IPS-NIHi11 (cell line): ENCODE measurements at regions not wholly inside any gene's neighbourhood (a gene's known extent, or its start where the extent isn't known, plus 50 kb on each side); places are given as distances from the start of the nearest gene placed in this dataset.
"Not testable (repeated sequence)": the region's sequence is repeated elsewhere in the genome, so short reads cannot be mapped to it uniquely, and the experiment has no call there.

Experiments used
- DNase-seq: peaks from one replicate; pipeline ENCODE4 v3.0.0; 2012; ENCODE audit warnings: mixed read lengths, low spot score

DNA sequence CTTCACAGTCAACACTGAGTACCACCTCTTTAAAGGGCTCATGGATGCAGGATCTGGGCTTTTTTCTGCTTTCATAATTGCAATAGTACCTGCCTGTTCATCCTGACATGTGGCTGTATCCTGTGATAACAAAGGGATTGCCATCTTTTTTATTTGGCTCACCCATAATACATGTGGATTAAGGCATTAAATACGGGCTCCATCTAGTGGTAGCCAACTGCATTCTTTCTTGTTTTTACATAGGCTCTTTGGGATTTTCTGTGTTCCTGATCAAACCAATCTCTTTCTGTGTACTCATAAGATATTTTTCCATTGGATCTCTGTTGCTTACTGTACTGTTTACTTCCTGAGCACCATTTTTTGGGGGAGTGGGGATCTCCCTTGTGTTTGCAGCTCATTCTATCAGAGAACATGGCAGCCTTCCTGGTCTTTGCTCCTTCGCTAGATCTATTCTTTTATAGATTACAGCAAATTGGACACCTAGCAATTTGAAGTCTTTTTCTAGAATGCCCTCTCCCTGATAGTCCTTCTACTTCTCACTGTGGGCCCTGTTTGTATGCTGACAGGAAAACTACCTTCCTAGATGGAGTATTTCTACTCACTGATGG is 723.4 kb upstream of the MDGA2 start:
- DNase-seq: peak; percentile 65

DNA sequence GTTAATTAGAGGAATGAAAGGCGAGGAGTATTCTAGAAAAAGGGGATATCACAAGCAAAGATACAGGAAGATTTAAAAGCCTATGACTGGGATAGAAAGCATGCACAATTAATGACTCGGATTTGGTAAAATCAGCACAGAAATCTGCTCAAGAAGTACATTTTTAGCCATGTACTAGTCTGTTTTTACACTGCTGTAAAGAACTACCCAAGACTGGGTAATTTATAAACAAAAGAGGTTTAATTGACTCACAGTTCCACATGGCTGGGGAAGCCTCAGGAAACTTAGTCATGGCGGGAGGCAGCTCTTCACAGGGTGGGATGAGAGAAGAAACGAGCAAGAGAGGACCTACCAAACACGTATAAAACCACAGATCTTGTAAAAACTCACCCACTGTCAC is 716.3 kb upstream of the MDGA2 start:
- DNase-seq: no peak

- DNase-seq: no peak
These were observed 714.9 kb upstream of the MDGA2 start for GRCh38 chr14:48390346-48390745.

DNA sequence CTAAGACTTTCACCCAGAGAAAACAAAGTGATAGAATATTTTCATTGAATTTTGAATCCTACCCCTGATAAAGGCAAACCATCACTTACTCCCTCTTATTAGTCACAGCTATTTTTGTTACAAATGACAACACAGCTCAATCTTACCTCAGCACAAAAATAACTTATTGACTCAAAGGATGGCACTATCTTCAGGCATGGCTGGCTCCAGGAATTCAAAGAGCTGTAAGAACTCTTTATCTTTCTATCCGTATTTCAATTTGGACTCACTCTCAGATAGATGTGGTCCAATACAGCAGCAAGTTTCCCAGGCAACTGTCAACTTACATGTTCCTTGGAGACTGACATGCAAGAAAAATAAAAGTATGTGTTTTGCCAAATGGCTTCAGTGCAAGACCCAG is 709.4 kb upstream of the MDGA2 start:
- DNase-seq: no peak

DNA sequence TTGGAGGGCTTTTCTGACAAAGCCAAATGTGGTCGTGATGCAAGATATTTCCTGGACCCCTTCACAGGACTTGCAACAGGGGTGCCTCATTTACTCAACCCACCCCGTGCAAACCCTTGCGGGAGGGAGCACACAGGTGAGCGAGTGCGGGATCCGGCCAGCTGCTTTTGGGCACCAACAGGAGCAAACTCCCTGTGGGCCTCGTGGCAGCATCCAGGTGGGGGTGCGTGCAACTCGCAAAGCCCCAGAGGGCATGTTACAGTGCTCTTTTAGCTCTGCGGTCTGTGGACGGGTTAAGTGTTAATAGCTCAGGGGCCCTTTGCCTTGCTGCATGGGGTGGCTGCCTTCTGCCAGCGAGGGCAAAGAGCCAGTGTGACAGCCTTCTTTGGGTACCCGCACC is 707.6 kb upstream of the MDGA2 start:
- DNase-seq: no peak

DNA sequence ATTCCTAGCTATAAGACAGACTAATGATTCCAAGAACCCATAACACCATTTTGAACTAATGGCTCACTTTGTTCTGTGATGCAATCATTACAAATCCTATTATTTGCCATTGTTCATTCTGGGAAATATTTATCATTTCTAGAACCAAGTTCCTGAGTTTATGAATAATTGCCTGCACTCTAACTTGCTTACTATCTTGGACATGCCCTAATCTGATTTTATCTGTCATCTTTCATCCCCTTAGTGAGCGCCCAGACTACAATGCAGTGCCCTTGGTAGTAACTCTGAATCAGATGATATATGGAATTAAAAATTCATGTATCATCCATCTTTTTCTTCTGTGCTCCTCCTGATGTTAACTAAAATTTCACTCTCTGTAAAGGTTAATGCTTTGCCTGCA is 703.1 kb upstream of the MDGA2 start:
- DNase-seq: no peak

- DNase-seq: no peak
These were observed 698.6 kb upstream of the MDGA2 start for GRCh38 chr14:48373981-48374380.

- DNase-seq: no peak
These were observed 675.6 kb upstream of the MDGA2 start for GRCh38 chr14:48350971-48351370.

DNA sequence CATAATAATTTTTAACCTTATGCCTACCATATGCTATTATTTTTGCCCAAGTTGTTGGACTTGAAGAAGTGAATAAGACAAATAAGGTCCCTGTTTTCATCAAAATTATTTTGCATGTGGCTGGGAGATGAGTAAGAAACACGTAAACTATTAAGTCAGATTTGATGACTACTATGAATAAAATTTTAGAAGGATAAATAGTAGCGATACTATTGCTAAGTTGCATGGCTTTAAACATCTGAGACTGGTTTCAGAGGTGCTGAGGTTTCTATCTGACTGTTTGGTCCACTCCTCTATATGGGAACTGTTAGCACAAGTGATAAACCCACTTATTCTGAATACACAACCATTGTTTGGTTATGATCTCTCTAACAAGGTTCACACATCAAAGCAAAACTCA is 674.3 kb upstream of the MDGA2 start:
- no peak for DNase-seq

GRCh38 chr14:48341069-48341468 is 665.7 kb upstream of the MDGA2 start:
- DNase-seq: no peak

GRCh38 chr14:48333221-48333920 is 658.0 kb upstream of the MDGA2 start:
- DNase-seq: no peak

- DNase-seq: no peak
These were observed 656.0 kb upstream of the MDGA2 start for GRCh38 chr14:48331421-48331820.

- DNase-seq: no peak
These were observed 650.1 kb upstream of the MDGA2 start for GRCh38 chr14:48325486-48325885.

DNA sequence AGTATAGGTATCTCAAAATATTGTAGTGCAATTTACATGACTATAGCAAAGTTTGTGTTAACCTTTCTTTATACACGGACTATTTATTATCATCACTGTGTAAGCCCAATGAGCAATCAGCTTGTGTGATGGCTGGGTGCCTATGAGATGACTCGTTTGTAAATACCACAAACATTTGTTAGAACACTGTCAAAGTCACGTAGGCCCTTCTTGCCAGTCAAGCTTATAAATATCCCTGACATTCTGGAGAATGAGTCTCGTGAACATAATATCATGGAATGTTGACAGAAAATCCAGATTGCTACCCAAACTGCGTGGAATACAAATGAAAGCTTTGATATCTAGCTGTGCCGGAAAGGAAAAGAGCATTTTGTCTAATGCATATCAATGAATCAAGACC is 648.3 kb upstream of the MDGA2 start:
- no peak for DNase-seq

GRCh38 chr14:48319823-48320222 is 644.4 kb upstream of the MDGA2 start:
- no peak for DNase-seq

DNA sequence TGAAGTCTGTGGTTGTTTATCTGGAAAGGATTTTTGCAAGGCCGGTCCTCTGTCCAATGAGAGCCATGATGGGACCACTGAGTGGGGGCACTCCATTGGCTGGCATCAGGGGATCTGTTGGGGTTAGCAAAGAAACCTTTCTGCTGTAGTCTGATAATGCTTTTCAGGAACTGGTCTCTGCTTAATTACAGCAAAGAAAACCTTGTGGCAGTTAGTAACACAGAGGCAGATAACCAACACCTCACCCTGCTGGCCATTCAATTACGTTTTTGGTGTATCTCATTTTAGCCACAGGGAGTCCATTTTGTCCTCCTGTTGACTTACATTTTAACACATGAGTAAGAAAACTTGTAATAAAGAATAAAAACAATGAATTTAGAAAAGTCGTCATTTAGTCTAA is 629.3 kb upstream of the MDGA2 start:
- no peak for DNase-seq

DNA sequence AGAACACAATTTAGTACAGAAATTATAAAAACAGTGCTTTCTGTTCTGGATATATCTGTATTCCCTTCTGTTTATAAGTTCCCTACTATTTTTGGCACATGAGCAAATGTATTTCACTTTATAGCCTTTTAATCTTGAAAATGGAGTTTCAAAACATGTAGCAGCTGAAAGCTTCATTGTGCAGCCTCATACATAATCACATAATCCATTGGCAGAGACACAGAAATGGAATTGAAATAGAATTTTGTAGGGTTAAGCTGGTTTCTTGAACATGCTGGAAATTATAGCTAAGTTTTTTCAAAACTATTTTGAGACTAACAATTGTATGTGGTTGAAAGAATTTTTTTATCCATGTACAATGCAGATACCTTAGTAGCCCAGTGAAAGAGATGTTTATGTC is 614.3 kb upstream of the MDGA2 start:
- DNase-seq: no peak

GRCh38 chr14:48285217-48285616 is 609.8 kb upstream of the MDGA2 start:
- DNase-seq: not testable (repeated sequence)

DNA sequence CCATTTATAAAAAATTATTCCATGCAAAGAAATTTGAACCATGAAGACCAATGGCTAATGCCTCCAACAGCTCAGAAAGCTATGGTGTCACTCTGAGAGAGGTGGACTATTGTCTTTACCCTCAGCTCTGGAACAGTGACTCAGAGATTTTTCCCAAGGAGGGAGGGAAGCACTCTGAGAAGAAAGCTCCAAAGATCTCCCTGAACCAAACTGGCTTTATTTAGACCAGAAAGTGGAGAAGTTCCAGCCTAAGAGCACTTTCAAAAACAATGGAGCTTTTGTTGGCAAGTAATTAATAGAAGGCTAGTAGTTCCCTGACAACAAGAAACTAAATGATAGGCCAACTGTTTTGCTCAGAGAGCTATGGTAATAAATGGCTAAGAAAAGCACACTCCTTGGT is 599.9 kb upstream of the MDGA2 start:
- DNase-seq: peak; percentile 11

DNA sequence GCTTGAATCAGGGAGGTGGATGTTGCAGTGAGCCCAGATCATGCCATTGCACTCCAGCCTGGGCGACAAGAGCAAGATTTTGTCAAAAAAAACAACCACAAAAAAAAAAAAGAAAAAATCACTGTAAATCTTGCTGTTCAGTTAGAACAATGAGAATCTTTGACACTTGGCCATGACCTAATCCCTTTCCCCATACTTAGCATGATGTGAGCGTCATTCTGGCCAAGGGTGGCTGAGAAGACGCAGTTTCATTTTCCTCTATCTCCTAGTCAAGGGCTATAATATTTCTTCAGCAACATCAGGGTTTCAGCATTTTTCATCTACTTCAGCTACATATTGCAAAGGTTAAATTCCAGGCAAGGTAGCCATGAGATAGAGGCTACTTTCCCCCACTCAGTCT is 599.4 kb upstream of the MDGA2 start:
- no peak for DNase-seq

DNA sequence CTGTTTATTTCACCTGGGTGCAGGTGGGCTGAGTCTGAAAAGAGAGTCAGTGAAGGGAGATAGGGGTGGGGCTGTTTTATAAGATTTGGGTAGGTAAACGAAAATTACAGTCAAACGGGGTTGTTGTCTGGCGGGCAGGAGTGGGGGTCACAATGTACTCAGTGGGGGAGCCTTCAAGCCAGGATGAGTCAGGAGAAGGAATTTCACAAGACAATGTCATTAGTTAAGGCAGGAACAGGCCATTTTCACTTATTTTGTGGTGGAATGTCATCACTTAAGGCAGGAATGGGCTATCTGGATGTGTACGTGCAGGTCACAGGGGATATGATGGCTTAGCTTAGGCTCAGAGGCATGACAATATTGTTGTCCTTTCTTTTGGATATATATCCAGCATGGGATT is 592.5 kb upstream of the MDGA2 start:
- DNase-seq: not testable (repeated sequence)

- DNase-seq: not testable (repeated sequence)
These were observed 590.8 kb upstream of the MDGA2 start for GRCh38 chr14:48266201-48266600.

DNA sequence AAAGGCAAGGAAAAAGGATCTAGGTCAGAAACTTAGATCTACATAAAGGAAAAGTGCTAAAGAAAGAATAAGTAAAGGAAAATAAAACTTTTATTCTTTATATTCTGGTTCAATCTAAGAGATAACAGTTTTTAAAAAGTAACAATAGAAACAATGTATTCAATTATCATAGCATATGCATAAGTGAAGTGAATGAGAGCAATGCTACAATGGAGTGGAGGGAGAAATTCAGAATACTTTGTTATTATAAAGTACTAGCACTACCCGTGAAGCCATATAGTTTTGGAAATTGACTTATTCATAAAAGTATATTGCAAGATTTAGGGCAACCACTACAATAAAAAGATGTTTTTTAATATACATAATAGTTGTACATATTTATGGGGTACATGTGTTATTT is 586.0 kb upstream of the MDGA2 start:
- DNase-seq: no peak
